MM.1S (cell line): ENCODE measurements at regions not wholly inside any gene's neighbourhood (a gene's known extent, or its start where the extent isn't known, plus 50 kb on each side); places are given as distances from the start of the nearest gene placed in this dataset.

Experiments
- DNase-seq: peaks from one replicate; pipeline ENCODE4 v3.0.0-alpha.2; 2015
- H2AFZ ChIP-seq: fragments of 300-600 bp; sonication (generic); 2 replicates; pipeline ENCODE4 v1.6.0; 2016; ENCODE audit warnings: antibody characterized with exemption, low read length
- H3F3A ChIP-seq: fragments of 300-600 bp; sonication (generic); 2 replicates; pipeline ENCODE4 v1.6.1; 2016; ENCODE audit warnings: mild to moderate bottlenecking, antibody characterized with exemption, low read length, moderate library complexity, mixed read lengths; ENCODE audit not compliant: insufficient read depth
- H3K27ac ChIP-seq: fragments of 300-600 bp; sonication (generic); 2 replicates; pipeline ENCODE4 v1.5.1; 2016; ENCODE audit warnings: mild to moderate bottlenecking, low read length
- H3K27me3 ChIP-seq: fragments of 300-600 bp; sonication (generic); replicated peaks from 2 replicates; pipeline ENCODE4 v1.6.0; 2016; ENCODE audit warnings: low read length; ENCODE audit not compliant: insufficient read depth
- H3K36me3 ChIP-seq: fragments of 300-600 bp; sonication (generic); replicated peaks from 2 replicates; pipeline ENCODE4 v1.6.1; 2016; ENCODE audit warnings: mild to moderate bottlenecking, low read length, mixed read lengths; ENCODE audit not compliant: insufficient read depth
- H3K4me1 ChIP-seq: fragments of 300-600 bp; sonication (generic); 2 replicates; pipeline ENCODE4 v1.6.1; 2016; ENCODE audit warnings: low read length, mixed read lengths
- H3K4me2 ChIP-seq: fragments of 300-600 bp; sonication (generic); 2 replicates; pipeline ENCODE4 v1.6.0; 2016; ENCODE audit warnings: low read depth, low read length
- H3K4me3 ChIP-seq: fragments of 300-600 bp; sonication (generic); 2 replicates; pipeline ENCODE4 v1.5.1; 2016; ENCODE audit warnings: low read length, mixed read lengths
- H3K79me2 ChIP-seq: fragments of 300-600 bp; sonication (generic); 2 replicates; pipeline ENCODE4 v1.6.1; 2016; ENCODE audit warnings: mixed run types, low read length, mixed read lengths
- H3K9ac ChIP-seq: fragments of 300-600 bp; sonication (generic); 2 replicates; pipeline ENCODE4 v1.6.1; 2016; ENCODE audit warnings: low read length, mixed read lengths
- H3K9me2 ChIP-seq: fragments of 300-600 bp; sonication (generic); replicated peaks from 2 replicates; pipeline ENCODE4 v1.6.1; 2016; ENCODE audit warnings: mild to moderate bottlenecking, low read length, mixed read lengths; ENCODE audit not compliant: insufficient read depth
- H3K9me3 ChIP-seq: fragments of 300-600 bp; sonication (generic); replicated peaks from 2 replicates; pipeline ENCODE4 v1.6.1; 2016; ENCODE audit warnings: mild to moderate bottlenecking, low read length, mixed read lengths; ENCODE audit not compliant: insufficient read depth
- H4K20me1 ChIP-seq: fragments of 300-600 bp; sonication (generic); 2 replicates; pipeline ENCODE4 v1.6.1; 2016; ENCODE audit warnings: mild to moderate bottlenecking, low read length, moderate library complexity, mixed read lengths; ENCODE audit not compliant: insufficient read depth
- EZH2 ChIP-seq: fragments of 300-600 bp; sonication (generic); optimal IDR thresholded peaks from 2 replicates; pipeline ENCODE3; 2017; ENCODE audit warnings: low read depth, mild to moderate bottlenecking, antibody characterized with exemption, low read length, mixed read lengths
- EZH2phosphoT487 ChIP-seq: fragments of 300-600 bp; sonication (generic); IDR thresholded peaks from 2 replicates; pipeline ENCODE4 v1.6.1; 2018; ENCODE audit warnings: antibody characterized with exemption, low read length
- TF ChIP-seq, protein P1 (sequence below): fragments of 300-600 bp; sonication (generic); IDR thresholded peaks from 2 replicates; pipeline ENCODE4 v1.5.1; 2016; ENCODE audit warnings: antibody characterized with exemption, low read length, mixed read lengths

DNA sequence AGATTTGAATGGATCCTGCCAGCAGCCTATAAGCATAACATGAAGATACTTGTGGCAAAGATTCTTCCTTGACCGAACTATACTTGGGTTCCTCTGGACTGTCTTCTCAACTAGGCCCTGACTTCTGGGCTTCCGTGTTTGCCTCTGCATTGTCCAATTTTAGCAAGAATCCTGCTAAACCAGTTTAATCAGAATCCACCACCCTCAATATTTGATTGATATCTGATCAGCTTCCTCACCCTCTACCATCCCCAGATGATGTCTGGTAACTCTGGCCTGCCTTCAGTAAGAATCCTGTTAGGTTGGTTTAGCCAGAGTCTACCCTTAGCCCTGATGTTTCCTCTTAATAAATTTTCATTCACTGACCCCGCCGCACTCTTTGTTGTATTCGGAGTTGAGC, 54.4 kb upstream of the GALNT10 start:
- Histone ChIP-seq H3K9me2 (no peaks in the 10 kb centered on the region), H3F3A (no peaks in the 10 kb centered on the region), H3K4me2 (no peak overlapping the region), H3K27ac (no peak overlapping the region), H2AFZ (no peak overlapping the region), H4K20me1 (no peaks in the 10 kb centered on the region), H3K4me1 (no peaks in the 10 kb centered on the region), H3K9me3 (no peaks in the 10 kb centered on the region), H3K4me3 (no peak overlapping the region), H3K36me3 (no peaks in the 10 kb centered on the region), H3K9ac (no peak overlapping the region), H3K27me3 (no peaks in the 10 kb centered on the region), H3K79me2 (no peaks in the 10 kb centered on the region)
- TF ChIP-seq EZH2 (no peak), EZH2phosphoT487 (no peak)
- TF ChIP-seq, protein P1, sequence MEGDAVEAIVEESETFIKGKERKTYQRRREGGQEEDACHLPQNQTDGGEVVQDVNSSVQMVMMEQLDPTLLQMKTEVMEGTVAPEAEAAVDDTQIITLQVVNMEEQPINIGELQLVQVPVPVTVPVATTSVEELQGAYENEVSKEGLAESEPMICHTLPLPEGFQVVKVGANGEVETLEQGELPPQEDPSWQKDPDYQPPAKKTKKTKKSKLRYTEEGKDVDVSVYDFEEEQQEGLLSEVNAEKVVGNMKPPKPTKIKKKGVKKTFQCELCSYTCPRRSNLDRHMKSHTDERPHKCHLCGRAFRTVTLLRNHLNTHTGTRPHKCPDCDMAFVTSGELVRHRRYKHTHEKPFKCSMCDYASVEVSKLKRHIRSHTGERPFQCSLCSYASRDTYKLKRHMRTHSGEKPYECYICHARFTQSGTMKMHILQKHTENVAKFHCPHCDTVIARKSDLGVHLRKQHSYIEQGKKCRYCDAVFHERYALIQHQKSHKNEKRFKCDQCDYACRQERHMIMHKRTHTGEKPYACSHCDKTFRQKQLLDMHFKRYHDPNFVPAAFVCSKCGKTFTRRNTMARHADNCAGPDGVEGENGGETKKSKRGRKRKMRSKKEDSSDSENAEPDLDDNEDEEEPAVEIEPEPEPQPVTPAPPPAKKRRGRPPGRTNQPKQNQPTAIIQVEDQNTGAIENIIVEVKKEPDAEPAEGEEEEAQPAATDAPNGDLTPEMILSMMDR = no peak
- no peak for DNase-seq

DNA sequence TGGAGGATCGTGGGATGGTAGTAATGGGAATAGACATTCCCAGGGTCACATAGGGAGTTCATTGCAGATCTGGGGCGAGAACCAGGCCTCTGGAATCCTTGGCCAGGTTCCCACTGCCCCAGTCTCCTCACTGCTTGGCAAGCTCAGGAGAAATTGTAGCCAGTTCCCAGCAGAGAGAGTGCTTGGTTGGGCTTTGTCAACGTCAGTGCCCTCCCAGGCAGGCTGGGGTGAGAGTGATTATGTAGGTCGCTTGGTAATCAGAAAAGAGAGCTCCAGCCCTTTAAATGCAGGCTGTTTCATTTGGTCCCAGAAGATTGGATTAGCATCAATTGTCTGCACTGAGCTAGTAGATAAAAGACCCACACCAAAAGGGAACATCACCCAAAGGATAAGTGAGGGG, 51.8 kb upstream of the GALNT10 start:
- DNase-seq = no peak
- Histone ChIP-seq H3K27me3 (no peaks in the 10 kb centered on the region), H3K9me3 (no peaks in the 10 kb centered on the region), H3K9me2 (no peaks in the 10 kb centered on the region), H3K4me1 (no peaks in the 10 kb centered on the region), H3K36me3 (no peaks in the 10 kb centered on the region), H2AFZ (no peak overlapping the region), H3K9ac (no peak overlapping the region), H3K79me2 (no peaks in the 10 kb centered on the region), H4K20me1 (no peaks in the 10 kb centered on the region), H3K27ac (no peak overlapping the region), H3K4me2 (no peak overlapping the region), H3K4me3 (no peak overlapping the region), H3F3A (no peaks in the 10 kb centered on the region)
- TF ChIP-seq EZH2 (no peak), EZH2phosphoT487 (no peak)
- TF ChIP-seq, protein P1 = no peak

DNA sequence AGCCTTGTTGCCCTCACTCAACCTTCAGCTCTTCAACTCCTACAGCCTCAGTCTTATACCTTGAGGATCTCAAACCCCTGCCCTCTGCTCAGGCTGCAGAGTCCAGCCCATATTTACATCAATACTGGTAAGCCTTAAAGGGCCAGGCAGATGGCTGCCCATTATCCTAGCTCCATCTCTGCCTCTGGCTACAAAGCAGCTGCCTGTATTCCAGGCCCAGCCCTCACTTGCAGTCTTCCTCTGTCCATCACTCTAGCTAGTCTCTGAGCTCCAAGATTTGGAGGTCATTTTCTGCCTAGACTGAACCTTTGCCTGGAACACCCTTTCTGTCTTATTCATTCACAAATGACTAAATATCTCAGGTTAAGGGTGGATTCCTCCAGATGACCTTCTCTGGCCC, 50.2 kb upstream of the GALNT10 start:
- no peaks in the 10 kb centered on the region for H3K36me3 ChIP-seq
- H3K4me2 ChIP-seq = no peak overlapping the region
- no peaks in the 10 kb centered on the region for H3K9me3 ChIP-seq
- no peaks in the 10 kb centered on the region for H3K4me1 ChIP-seq
- H3F3A ChIP-seq = no peaks in the 10 kb centered on the region
- H4K20me1 ChIP-seq = no peaks in the 10 kb centered on the region
- DNase-seq = no peak
- H3K4me3 ChIP-seq = no peak overlapping the region
- no peaks in the 10 kb centered on the region for H3K79me2 ChIP-seq
- no peaks in the 10 kb centered on the region for H3K27me3 ChIP-seq
- no peak overlapping the region for H3K27ac ChIP-seq
- H3K9me2 ChIP-seq = no peaks in the 10 kb centered on the region
- no peak overlapping the region for H3K9ac ChIP-seq
- H2AFZ ChIP-seq = no peak overlapping the region
- no peak for TF ChIP-seq EZH2phosphoT487
- TF ChIP-seq, protein P1 = no peak
- TF ChIP-seq EZH2 = no peak
